Muscle layer of duodenum (tissue), 2 donors: ENCODE measurements at regions not wholly inside any gene's neighbourhood (a gene's known extent, or its start where the extent isn't known, plus 50 kb on each side); places are given as distances from the start of the nearest gene placed in this dataset.
"Not testable (repeated sequence)": the region's sequence is repeated elsewhere in the genome, so short reads cannot be mapped to it uniquely, and the experiment has no call there.

ENCODE experiments used
- H3K27ac ChIP-seq: one replicate; pipeline ENCODE4 v1.7.0; 2013; ENCODE audit warnings: mild to moderate bottlenecking, low read length
- H3K27me3 ChIP-seq: one replicate; pipeline ENCODE4 v1.7.0; 2013; ENCODE audit warnings: low read depth, mild to moderate bottlenecking, control low read depth, low read length
- H3K36me3 ChIP-seq, 2 donors: one replicate each; pipeline ENCODE4 v1.7.0; 2013; ENCODE audit warnings: low read length in 2 of 2, control low read depth in 1 of 2, mild to moderate bottlenecking in 1 of 2; ENCODE audit not compliant: insufficient read depth in 2 of 2, control insufficient read depth in 1 of 2
- H3K4me1 ChIP-seq, 2 donors: one replicate each; pipeline ENCODE4 v1.7.0; 2013; ENCODE audit warnings: low read length in 2 of 2, mild to moderate bottlenecking in 2 of 2, control low read depth in 1 of 2, moderate library complexity in 1 of 2; ENCODE audit not compliant: insufficient read depth in 2 of 2, control insufficient read depth in 1 of 2
- H3K4me3 ChIP-seq, 2 donors: one replicate each; pipeline ENCODE4 v1.7.0; 2013; ENCODE audit warnings: low read length in 2 of 2, low read depth in 1 of 2, mild to moderate bottlenecking in 1 of 2
- H3K9me3 ChIP-seq, 2 donors: one replicate each; pipeline ENCODE4 v1.7.0; 2013; ENCODE audit warnings: low read length in 2 of 2, control low read depth in 1 of 2, mild to moderate bottlenecking in 1 of 2; ENCODE audit not compliant: control insufficient read depth in 1 of 2
- donor health status: healthy.

- no peak overlapping the region for H3K4me3 ChIP-seq
Measured at GRCh38 chr10:14423111-14423744, 92.5 kb upstream of the FRMD4A start.

DNA sequence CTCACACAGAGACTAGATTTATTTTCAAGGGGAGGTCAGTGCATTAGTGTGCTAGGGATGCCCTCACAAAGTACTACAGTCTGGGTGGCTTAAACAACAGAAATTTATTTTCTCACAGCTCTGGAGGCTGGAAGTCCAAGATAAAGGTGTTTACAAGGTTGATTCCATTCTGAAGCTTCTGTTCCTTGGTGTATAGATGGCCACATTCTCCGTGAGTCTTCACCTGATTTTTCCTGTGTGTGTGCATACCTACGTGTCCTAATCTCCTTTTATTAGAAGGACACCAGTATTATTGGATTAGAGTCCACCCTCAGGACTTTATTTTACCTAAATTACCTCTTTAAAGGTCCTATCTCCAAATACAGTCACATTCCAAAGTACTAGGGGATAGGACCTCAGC lies 91.7 kb upstream of the FRMD4A start:
- no peaks in the 10 kb centered on the region for H3K4me1 ChIP-seq
- H3K9me3 ChIP-seq: no peaks in the 10 kb centered on the region
- no peaks in the 10 kb centered on the region for H3K27me3 ChIP-seq
- H3K27ac ChIP-seq: no peak overlapping the region
- no peak overlapping the region for H3K4me3 ChIP-seq
- no peaks in the 10 kb centered on the region for H3K36me3 ChIP-seq

More at GRCh38 chr10:14423111-14423744, 92.5 kb upstream of the FRMD4A start:
- no peaks in the 10 kb centered on the region for H3K4me1 ChIP-seq
- no peaks in the 10 kb centered on the region for H3K36me3 ChIP-seq
- no peaks in the 10 kb centered on the region for H3K27me3 ChIP-seq
- no peak overlapping the region for H3K27ac ChIP-seq
- H3K9me3 ChIP-seq: no peaks in the 10 kb centered on the region

DNA sequence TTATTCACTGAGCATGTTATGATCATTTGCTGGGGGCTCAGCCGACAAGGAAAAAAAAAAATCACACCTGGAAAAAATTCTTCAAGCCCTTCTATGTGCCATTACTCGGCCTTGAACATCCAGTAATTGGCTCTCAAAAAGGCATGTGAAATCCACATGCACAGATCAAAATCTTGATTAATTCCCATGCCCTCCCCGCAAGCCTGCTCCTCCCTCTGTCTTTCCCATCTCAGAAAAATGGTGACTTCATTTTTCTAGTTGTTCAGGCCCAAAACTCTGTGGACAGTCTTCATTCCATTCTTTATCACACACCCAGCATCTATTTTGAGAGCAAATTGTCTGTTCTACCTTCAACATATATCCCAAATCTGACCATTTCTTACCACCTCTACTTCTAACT lies 91.2 kb upstream of the FRMD4A start:
- Histone ChIP-seq H3K27me3 (no peaks in the 10 kb centered on the region), H3K4me1 (no peaks in the 10 kb centered on the region), H3K36me3 (no peaks in the 10 kb centered on the region), H3K4me3 (no peak overlapping the region), H3K9me3 (no peaks in the 10 kb centered on the region), H3K27ac (no peak overlapping the region)

- H3K4me1 ChIP-seq, H3K9me3 ChIP-seq, H3K36me3 ChIP-seq, H3K27me3 ChIP-seq, H3K4me3 ChIP-seq, H3K27ac ChIP-seq: not testable (repeated sequence)
Measured at GRCh38 chr10:14417336-14417735, 86.6 kb upstream of the FRMD4A start.

DNA sequence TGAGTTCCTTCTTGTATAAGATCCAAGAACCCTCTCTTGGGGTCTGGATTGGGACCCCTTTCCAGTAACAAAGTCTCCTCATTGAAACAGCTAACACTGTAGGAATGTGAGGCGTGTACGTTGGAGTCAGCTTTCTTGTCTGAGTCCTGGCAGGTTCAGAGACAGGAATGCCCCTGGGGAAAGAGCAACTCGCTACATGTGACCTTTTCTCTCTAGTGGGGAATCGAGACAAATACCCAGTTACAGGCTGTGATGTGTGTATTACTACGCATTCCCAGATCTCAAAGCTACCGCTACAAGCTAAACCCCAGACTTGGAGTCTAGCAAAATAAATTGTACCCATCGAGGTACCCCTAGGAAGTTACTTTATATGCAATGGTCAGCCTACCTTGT lies 85.6 kb upstream of the FRMD4A start:
- no peak overlapping the region for H3K27ac ChIP-seq
- no peaks in the 10 kb centered on the region for H3K27me3 ChIP-seq
- H3K4me1 ChIP-seq: no peaks in the 10 kb centered on the region

DNA sequence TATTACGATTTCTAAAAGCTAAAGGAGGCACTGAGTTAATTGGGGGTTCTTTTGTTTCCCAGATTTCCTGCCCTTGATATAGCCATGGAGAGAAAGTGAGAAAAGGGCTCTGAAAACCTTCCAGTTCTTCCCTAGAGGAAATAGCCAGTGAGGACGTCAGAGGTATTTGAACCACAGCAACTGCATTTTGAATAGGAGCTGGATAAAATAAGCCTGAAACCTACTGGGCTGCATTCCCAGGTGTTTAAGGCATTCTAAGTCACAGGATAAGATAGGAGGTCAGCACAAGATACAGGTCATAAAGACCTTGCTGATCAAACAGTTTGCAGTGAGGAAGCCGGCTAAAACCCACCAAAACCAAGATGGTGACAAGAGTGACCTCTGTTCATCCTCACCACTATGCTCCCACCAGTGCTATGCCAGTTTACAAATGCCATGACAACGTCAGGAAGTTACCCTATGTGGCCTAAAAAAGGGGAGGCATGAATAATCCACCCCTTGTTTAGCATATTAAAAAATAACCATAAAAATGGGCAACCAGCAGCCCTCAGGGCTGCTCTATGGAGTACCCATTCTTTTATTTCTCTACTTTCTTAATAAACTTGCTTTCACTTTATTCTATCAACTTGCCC lies 85.1 kb upstream of the FRMD4A start:
- no peaks in the 10 kb centered on the region for H3K27me3 ChIP-seq
- H3K4me1 ChIP-seq: no peaks in the 10 kb centered on the region
- no peak overlapping the region for H3K4me3 ChIP-seq
- H3K27ac ChIP-seq: no peak overlapping the region
- no peaks in the 10 kb centered on the region for H3K9me3 ChIP-seq
- no peaks in the 10 kb centered on the region for H3K36me3 ChIP-seq

More for the DNA sequence above, 85.6 kb upstream of the FRMD4A start:
- no peaks in the 10 kb centered on the region for H3K9me3 ChIP-seq
- no peak overlapping the region for H3K4me3 ChIP-seq
- no peaks in the 10 kb centered on the region for H3K36me3 ChIP-seq

DNA sequence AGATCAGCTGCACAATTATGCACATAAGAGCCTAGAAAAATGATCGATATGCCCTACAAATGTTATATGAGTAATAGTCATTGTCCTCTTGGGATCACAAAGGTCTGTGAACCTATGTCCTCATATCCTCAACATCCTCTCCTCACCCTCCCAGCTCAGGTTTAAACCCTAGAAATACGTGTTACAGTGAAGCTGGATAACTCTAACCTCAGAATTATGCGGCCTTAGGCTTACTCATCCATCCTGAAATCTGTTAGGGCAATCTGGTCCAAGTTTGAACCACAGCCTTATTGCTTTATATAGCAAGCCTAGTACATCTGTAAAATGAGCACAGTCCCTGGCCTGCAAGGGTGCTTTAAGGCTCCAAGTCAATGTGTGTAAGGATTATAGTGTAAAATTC lies 84.2 kb upstream of the FRMD4A start:
- H3K27me3 ChIP-seq: no peaks in the 10 kb centered on the region
- no peak overlapping the region for H3K27ac ChIP-seq
- H3K9me3 ChIP-seq: no peaks in the 10 kb centered on the region
- H3K4me3 ChIP-seq: no peak overlapping the region
- H3K4me1 ChIP-seq: no peaks in the 10 kb centered on the region
- no peaks in the 10 kb centered on the region for H3K36me3 ChIP-seq

- H3K36me3 ChIP-seq: no peaks in the 10 kb centered on the region
Measured at GRCh38 chr10:14413523-14413922, 82.8 kb upstream of the FRMD4A start.

GRCh38 chr10:14412624-14413023 lies 81.9 kb upstream of the FRMD4A start:
- no peaks in the 10 kb centered on the region for H3K36me3 ChIP-seq
- no peaks in the 10 kb centered on the region for H3K4me1 ChIP-seq
- no peak overlapping the region for H3K27ac ChIP-seq
- no peaks in the 10 kb centered on the region for H3K27me3 ChIP-seq
- no peak overlapping the region for H3K4me3 ChIP-seq
- no peaks in the 10 kb centered on the region for H3K9me3 ChIP-seq

More at GRCh38 chr10:14413523-14413922, 82.8 kb upstream of the FRMD4A start:
- no peaks in the 10 kb centered on the region for H3K27me3 ChIP-seq
- H3K9me3 ChIP-seq: no peaks in the 10 kb centered on the region
- no peaks in the 10 kb centered on the region for H3K4me1 ChIP-seq
- no peak overlapping the region for H3K27ac ChIP-seq
- no peak overlapping the region for H3K4me3 ChIP-seq

GRCh38 chr10:14409856-14410458 lies 79.2 kb upstream of the FRMD4A start:
- Histone ChIP-seq H3K27ac (no peak overlapping the region), H3K4me1 (no peaks in the 10 kb centered on the region), H3K36me3 (no peaks in the 10 kb centered on the region), H3K27me3 (no peaks in the 10 kb centered on the region), H3K4me3 (no peak overlapping the region), H3K9me3 (no peaks in the 10 kb centered on the region)

GRCh38 chr10:14409247-14409646 lies 78.5 kb upstream of the FRMD4A start:
- Histone ChIP-seq H3K9me3 (no peaks in the 10 kb centered on the region), H3K27ac (no peak overlapping the region), H3K36me3 (no peaks in the 10 kb centered on the region), H3K4me1 (no peaks in the 10 kb centered on the region), H3K27me3 (no peaks in the 10 kb centered on the region), H3K4me3 (no peak overlapping the region)
